Omental fat pad (tissue), 3 donors: ENCODE measurements at regions not wholly inside any gene's neighbourhood (a gene's known extent, or its start where the extent isn't known, plus 50 kb on each side); places are given as distances from the start of the nearest gene placed in this dataset.

Experiments
- ATAC-seq: fragments of 150-250 bp; one replicate; pipeline ENCODE4 v1.9.1; 2016; ENCODE audit warnings: mild to moderate bottlenecking, moderate library complexity; ENCODE audit not compliant: low FRiP score
- DNase-seq: peaks from one replicate; pipeline ENCODE4 v3.0.0-alpha.2; 2019; ENCODE audit warnings: low spot score
- CTCF ChIP-seq, 3 donors: fragments of 450-650 bp; IDR thresholded peaks; one replicate each; pipeline ENCODE4 v1.5.1; 2016 to 2017; ENCODE audit warnings: antibody characterized with exemption in 3 of 3, mild to moderate bottlenecking in 3 of 3, moderate library complexity in 2 of 3

GRCh38 chr6:108788416-108788815 is 59.8 kb upstream of the ARMC2 start:
- ATAC-seq (no peak), DNase-seq (no peak)
- TF ChIP-seq CTCF (IDR thresholded peaks at IDR 0.05), result no peak

- TF ChIP-seq CTCF (IDR thresholded peaks at IDR 0.05), result no peak
- DNase-seq, result no peak
- no peak for ATAC-seq
These were observed 58.7 kb upstream of the ARMC2 start for GRCh38 chr6:108789475-108789874.

- no peak for ATAC-seq
- DNase-seq, result no peak
- TF ChIP-seq CTCF (IDR thresholded peaks at IDR 0.05), result no peak
These were observed 56.5 kb upstream of the ARMC2 start for GRCh38 chr6:108791700-108792099.

- DNase-seq (no peak), ATAC-seq (no peak)
- no peak for TF ChIP-seq CTCF (IDR thresholded peaks at IDR 0.05)
These were observed 54.5 kb upstream of the ARMC2 start for GRCh38 chr6:108793516-108794251.

GRCh38 chr6:108795122-108795521 is 53.1 kb upstream of the ARMC2 start:
- TF ChIP-seq CTCF (IDR thresholded peaks at IDR 0.05), result no peak
- DNase-seq (no peak), ATAC-seq (no peak)

GRCh38 chr6:108795814-108796213 is 52.4 kb upstream of the ARMC2 start:
- ATAC-seq, result no peak

More at GRCh38 chr6:108795814-108796213, 52.4 kb upstream of the ARMC2 start:
- no peak for TF ChIP-seq CTCF (IDR thresholded peaks at IDR 0.05)
- DNase-seq, result no peak
